ENCODE measurements at regions not wholly inside any gene's neighbourhood (a gene's known extent, or its start where the extent isn't known, plus 50 kb on each side); places are given as distances from the start of the nearest gene placed in this dataset.

DNA sequence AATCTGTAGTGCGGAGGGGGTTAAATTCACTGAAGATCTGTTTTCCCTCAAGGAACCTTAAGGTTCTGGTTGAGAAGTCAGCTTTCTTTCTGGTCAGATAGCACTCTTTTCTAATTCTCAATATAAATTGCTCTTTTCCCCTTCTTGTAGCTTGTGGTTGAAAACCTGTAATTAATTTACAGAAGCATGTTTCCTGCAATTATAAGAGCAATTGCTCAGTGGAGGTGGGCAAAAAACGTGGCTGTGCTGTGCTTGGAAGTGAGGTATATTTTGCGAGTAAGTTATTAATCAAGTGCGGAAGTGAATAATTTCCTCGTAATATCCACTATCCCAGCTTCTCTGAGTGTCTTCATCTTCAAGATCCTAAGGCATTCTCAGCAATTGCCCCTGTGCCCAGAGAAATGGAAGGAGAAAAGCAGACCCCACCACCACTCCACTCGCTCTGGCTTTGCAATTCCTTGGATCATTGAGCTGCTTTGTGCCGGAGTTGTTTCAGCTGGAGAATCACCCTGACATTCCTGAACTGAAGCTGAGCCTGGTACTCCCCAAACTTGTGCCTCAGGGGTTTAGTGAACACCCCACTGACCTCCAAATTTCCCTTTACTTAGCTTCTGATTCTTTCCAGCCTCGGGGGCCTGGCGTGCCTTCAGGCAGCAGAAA lies 140.6 kb downstream of the LRRC70 start:
- Histone ChIP-seq H4K20me1 (ENCODE audit: insufficient read depth, low read length) (no peaks in the 10 kb centered on the region), H3K27ac (ENCODE audit: low read length) (peak overlapping the region; percentile 49; the same call in 1 of the 2 replicates), H2AFZ (ENCODE audit: low read length) (peak overlapping the region; percentile 66), H3K79me2 (ENCODE audit: low read length) (no peaks in the 10 kb centered on the region), H3K4me3 (ENCODE audit: low read length) (no peak overlapping the region), H3K9me2 (replicated peaks; ENCODE audit: insufficient read depth, low read length) (no peaks in the 10 kb centered on the region), H3K4me2 (ENCODE audit: low read depth, low read length) (no peak overlapping the region), H3K36me3 (replicated peaks; ENCODE audit: insufficient read depth, low read length) (no peaks in the 10 kb centered on the region), H3K9me3 (replicated peaks; ENCODE audit: insufficient read depth, low read length) (no peaks in the 10 kb centered on the region), H3F3A (ENCODE audit: insufficient read depth, low read length) (peaks cover 11% of the 10 kb centered on the region; the same call in 1 of the 2 replicates), H3K27me3 (replicated peaks; ENCODE audit: insufficient read depth, low read length) (no peaks in the 10 kb centered on the region), H3K9ac (ENCODE audit: low read length) (no peak overlapping the region), H3K4me1 (ENCODE audit: low read length) (peaks cover 18% of the 10 kb centered on the region)
- TF ChIP-seq, protein P1, sequence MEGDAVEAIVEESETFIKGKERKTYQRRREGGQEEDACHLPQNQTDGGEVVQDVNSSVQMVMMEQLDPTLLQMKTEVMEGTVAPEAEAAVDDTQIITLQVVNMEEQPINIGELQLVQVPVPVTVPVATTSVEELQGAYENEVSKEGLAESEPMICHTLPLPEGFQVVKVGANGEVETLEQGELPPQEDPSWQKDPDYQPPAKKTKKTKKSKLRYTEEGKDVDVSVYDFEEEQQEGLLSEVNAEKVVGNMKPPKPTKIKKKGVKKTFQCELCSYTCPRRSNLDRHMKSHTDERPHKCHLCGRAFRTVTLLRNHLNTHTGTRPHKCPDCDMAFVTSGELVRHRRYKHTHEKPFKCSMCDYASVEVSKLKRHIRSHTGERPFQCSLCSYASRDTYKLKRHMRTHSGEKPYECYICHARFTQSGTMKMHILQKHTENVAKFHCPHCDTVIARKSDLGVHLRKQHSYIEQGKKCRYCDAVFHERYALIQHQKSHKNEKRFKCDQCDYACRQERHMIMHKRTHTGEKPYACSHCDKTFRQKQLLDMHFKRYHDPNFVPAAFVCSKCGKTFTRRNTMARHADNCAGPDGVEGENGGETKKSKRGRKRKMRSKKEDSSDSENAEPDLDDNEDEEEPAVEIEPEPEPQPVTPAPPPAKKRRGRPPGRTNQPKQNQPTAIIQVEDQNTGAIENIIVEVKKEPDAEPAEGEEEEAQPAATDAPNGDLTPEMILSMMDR (IDR thresholded peaks at IDR 0.05; ENCODE audit: low read length) = no peak
- TF ChIP-seq EZH2phosphoT487 (IDR thresholded peaks at IDR 0.05; ENCODE audit: low read length) (no peak), EZH2 (optimal IDR thresholded peaks at IDR 0.05; ENCODE audit: low read depth, low read length) (no peak)
- DNase-seq = no peak

DNA sequence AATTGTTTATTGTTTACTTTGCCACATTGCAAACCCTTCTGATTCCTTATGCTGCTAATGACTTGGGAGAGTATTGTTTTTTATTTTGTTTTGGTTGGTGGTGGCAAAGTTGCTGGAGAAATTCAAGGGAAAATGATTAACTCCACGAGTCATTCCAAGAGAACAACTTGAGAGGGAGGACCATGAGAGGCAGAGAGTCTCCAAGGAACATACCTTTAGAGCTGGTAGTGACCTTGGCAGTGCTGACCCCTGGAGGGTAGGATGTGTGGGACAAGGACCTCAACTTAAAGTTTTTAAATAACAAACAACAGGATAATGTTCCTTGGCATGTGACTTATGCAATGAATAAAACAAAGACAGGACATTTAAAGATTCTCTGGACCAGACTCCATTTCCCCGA lies 139.7 kb downstream of the LRRC70 start:
- no peak overlapping the region for H3K4me2 ChIP-seq (ENCODE audit: low read depth, low read length)
- H3K27ac ChIP-seq (ENCODE audit: low read length) = no peak overlapping the region
- H3F3A ChIP-seq (ENCODE audit: insufficient read depth, low read length) = peaks cover 11% of the 10 kb centered on the region; the same call in 1 of the 2 replicates
- no peaks in the 10 kb centered on the region for H3K9me3 ChIP-seq (replicated peaks; ENCODE audit: insufficient read depth, low read length)
- no peaks in the 10 kb centered on the region for H3K36me3 ChIP-seq (replicated peaks; ENCODE audit: insufficient read depth, low read length)
- no peaks in the 10 kb centered on the region for H3K9me2 ChIP-seq (replicated peaks; ENCODE audit: insufficient read depth, low read length)
- no peaks in the 10 kb centered on the region for H3K27me3 ChIP-seq (replicated peaks; ENCODE audit: insufficient read depth, low read length)
- no peaks in the 10 kb centered on the region for H4K20me1 ChIP-seq (ENCODE audit: insufficient read depth, low read length)
- DNase-seq = no peak
- no peaks in the 10 kb centered on the region for H3K79me2 ChIP-seq (ENCODE audit: low read length)
- no peak overlapping the region for H2AFZ ChIP-seq (ENCODE audit: low read length)
- H3K4me3 ChIP-seq (ENCODE audit: low read length) = no peak overlapping the region
- no peak overlapping the region for H3K9ac ChIP-seq (ENCODE audit: low read length)
- TF ChIP-seq, protein P1 (IDR thresholded peaks at IDR 0.05; ENCODE audit: low read length) = peak; percentile 23
- TF ChIP-seq EZH2 (optimal IDR thresholded peaks at IDR 0.05; ENCODE audit: low read depth, low read length) = no peak
- peaks cover 18% of the 10 kb centered on the region for H3K4me1 ChIP-seq (ENCODE audit: low read length)

DNA sequence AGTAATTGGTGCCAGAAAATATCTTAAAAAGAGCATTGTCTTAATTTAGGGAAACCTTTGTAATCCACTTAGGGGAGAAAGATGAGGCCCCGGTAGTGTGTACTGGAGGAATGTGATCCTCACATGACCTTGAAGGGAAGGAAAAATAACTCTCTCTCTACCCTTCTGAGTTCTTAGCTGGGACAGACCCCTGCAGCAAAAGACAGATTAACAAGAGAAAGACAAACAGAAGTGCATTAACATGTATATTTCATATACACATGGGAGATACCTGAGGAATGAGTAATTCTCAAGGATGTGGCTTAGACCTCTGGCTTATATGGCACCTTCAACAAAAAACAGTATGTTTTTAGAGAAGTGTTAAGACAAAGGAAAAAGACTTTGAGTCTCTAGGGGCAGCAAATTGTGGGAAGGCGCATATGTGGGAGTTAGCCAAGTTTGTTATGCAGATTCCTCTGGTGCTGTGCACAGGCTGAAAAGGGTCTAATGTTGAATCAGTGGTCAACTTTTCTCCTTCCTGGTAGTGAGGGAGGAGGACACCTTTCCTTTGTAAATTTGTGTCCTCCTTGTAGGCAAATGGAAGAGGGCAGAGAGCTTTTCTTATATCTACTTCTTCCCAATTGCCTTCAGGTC lies 138.8 kb downstream of the LRRC70 start:
- no peaks in the 10 kb centered on the region for H3K27me3 ChIP-seq (replicated peaks; ENCODE audit: insufficient read depth, low read length)
- no peaks in the 10 kb centered on the region for H3K79me2 ChIP-seq (ENCODE audit: low read length)
- H3K36me3 ChIP-seq (replicated peaks; ENCODE audit: insufficient read depth, low read length) = no peaks in the 10 kb centered on the region
- no peak for DNase-seq
- H3K9me2 ChIP-seq (replicated peaks; ENCODE audit: insufficient read depth, low read length) = no peaks in the 10 kb centered on the region
- H3K9me3 ChIP-seq (replicated peaks; ENCODE audit: insufficient read depth, low read length) = no peaks in the 10 kb centered on the region
- H3K4me2 ChIP-seq (ENCODE audit: low read depth, low read length) = no peak overlapping the region
- H2AFZ ChIP-seq (ENCODE audit: low read length) = no peak overlapping the region
- no peaks in the 10 kb centered on the region for H4K20me1 ChIP-seq (ENCODE audit: insufficient read depth, low read length)
- H3K4me1 ChIP-seq (ENCODE audit: low read length) = peaks cover 18% of the 10 kb centered on the region
- H3K9ac ChIP-seq (ENCODE audit: low read length) = no peak overlapping the region
- H3K4me3 ChIP-seq (ENCODE audit: low read length) = no peak overlapping the region
- no peak for TF ChIP-seq EZH2phosphoT487 (IDR thresholded peaks at IDR 0.05; ENCODE audit: low read length)
- TF ChIP-seq, protein P1 (IDR thresholded peaks at IDR 0.05; ENCODE audit: low read length) = no peak
- no peak for TF ChIP-seq EZH2 (optimal IDR thresholded peaks at IDR 0.05; ENCODE audit: low read depth, low read length)
- no peak overlapping the region for H3K27ac ChIP-seq (ENCODE audit: low read length)
- peaks cover 11% of the 10 kb centered on the region; the same call in 1 of the 2 replicates for H3F3A ChIP-seq (ENCODE audit: insufficient read depth, low read length)
